ENCODE measurements at regions not wholly inside any gene's neighbourhood (a gene's known extent, or its start where the extent isn't known, plus 50 kb on each side); places are given as distances from the start of the nearest gene placed in this dataset.

- DNase-seq (ENCODE audit: low spot score), result no peak
Observed at GRCh38 chr15:97096303-97096835, 765.9 kb downstream of the NR2F2 start.

GRCh38 chr15:97099040-97099439 is 768.5 kb downstream of the NR2F2 start:
- no peak for DNase-seq (ENCODE audit: low spot score)

GRCh38 chr15:97101572-97101971 is 771.1 kb downstream of the NR2F2 start:
- DNase-seq (ENCODE audit: low spot score), result no peak

DNA sequence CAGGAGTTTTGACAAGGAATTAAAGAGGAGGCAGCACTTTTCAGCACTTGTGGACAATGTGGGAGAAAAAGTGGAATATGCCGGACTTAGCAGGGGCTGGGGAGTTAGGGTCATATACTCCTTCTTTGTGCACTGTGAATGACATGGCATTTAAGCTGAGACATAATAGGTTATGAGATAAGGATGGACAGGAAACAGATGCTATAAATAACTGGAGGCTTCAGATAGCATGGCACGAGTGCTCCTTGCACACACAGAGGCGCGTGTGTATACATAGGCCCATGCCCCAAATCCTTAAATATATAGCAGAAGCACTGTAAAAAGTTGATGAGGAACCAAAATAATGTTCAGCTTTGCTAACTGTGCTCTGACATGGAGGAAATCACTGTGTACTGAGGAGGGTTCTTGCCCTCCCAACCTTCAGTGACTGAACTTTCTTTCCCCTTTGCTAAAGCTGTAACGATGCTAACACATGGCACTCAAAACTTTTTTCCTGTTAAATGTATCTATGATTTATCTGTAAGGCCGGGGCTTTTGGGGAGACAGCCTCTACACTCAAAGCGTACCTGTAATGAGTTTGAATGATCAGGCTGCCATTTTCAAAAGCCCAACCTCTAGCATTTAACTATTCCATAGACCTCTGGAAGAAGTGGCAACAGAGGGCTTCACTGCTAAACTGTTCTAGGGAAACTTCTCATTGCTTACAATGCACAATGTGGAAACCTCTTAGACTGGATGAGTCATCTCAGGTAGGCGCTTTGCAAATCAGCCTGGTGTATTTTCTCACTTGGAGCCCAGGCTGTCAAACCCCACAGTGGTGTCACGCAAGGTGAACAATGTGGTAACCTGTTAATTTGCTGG is 784.6 kb downstream of the NR2F2 start:
- DNase-seq (ENCODE audit: low spot score), result no peak

DNA sequence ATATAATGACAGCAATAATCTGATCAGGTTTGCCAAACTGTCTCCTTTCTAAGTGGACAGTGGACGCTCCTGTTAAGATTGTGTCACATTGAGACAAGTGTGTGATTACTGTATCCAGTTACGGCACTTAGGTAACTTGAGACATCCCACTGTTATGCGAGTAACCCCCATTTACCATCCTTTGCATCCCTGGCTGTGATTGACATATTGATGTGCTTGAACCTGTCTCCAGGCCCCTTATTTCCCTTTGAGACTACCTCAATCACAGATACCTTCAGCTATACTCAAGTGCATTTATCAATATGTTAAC is 785.2 kb downstream of the NR2F2 start:
- no peak for DNase-seq (ENCODE audit: low spot score)

DNA sequence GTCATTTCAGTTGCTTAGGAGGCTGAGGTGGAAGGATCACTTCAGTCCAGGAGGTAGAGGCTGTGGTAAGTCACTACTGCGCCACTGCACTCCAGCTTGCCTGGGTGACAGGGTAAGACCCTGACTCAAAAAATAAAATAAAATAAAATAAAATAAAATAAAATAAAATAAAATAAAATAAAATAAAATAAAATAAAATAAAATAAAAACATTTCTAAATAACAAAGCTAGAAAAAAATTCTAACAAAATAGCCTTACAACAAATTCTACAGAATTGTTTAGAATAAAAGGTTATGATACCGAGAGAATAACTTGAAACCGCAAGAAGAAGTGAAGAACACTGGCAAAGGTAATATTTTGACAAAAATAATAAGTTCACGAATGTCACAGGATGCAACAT is 794.3 kb downstream of the NR2F2 start:
- DNase-seq (ENCODE audit: low spot score), result no peak

DNA sequence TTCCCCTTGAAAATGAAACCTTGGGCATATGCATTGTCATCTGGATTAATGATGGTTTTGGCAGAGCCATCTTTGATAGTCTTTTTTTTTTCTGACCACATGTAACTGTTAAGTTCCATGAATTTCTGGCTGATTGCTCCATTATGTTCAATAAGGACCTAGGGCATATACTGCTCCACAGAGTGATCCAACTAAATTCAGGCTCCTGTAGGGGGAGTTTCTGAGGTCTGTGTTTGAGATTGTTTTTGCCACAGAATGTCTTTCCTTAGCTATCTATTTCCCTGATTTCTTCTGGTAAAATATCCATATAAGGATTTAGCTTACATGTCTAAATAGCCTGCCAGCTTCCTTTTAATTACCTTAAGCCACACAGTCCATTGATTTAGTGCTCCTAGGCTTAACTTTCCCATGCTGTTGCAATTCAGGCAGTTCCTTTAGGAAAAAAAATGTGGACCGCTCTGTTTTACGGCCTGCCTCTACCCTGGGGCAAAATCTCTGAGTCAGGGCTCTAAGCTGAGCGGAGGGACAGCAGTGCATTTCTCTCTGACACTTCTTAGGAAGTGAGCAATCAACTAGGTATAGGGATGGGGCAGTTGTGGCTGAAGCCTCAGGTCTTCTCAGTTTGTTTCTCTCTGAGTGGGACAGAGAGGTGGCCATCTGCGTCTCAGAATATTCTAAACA is 796.2 kb downstream of the NR2F2 start:
- no peak for DNase-seq (ENCODE audit: low spot score)

DNA sequence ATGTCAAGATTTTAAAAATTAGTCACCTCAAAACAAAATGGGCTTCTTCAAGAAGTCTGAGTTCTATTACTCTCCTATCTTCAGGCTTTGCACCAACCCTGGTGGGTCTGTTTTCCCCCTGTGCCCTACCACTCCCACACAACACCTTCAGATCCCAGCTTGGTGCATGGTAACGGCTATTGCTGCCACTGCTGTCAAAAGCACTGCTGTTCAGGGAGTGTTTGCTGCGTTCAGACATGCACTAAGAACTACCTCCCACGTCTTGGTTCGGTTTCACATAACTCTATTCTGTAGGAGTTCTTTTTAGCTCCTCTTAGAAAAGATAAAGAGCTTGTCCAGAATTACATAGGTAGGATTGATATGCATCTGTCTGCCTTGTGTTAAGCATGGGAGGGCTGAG is 799.2 kb downstream of the NR2F2 start:
- no peak for DNase-seq (ENCODE audit: low spot score)

- DNase-seq (ENCODE audit: low spot score), result no peak
Observed at GRCh38 chr15:97140216-97140615, 809.7 kb downstream of the NR2F2 start.

- no peak for DNase-seq (ENCODE audit: low spot score)
Observed at GRCh38 chr15:97141360-97141759, 810.9 kb downstream of the NR2F2 start.

- DNase-seq (ENCODE audit: low spot score), result no peak
Observed at GRCh38 chr15:97141871-97142270, 811.4 kb downstream of the NR2F2 start.

DNA sequence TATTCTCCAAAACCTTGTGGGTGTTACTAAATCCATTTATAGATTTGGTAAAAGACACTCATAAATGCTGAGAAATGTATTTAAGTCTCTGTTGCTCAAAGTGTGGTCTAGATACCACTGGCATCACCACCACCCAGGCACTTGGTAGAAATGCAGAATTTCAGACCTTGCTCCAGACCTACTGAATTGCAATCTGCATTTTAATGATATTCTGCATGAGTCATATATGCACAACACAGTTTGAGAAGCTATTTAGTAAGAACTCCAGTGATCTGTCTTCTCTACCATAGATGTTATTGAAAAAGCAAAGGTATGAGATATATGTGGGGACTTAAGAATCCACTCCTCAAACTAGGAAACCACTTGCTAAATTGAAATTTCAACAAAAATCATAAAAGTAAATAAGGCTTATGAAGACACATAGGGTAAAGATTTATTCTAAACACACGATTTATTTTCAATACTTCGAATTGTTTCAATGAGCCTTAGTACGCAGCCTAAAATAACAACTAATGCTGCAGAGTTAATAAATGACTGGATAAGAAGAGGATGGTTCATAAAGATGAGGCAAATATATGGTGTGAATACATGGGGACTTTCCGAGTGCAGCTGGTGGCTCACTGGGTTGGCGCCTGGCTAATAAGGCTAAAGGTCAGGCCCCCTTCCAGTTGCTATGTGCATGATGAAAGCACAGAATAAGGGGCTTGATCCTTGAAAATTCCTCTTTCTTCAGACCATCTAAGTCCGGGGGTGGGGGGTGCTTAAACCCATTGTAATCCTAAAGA is 813.3 kb downstream of the NR2F2 start:
- no peak for DNase-seq (ENCODE audit: low spot score)

DNA sequence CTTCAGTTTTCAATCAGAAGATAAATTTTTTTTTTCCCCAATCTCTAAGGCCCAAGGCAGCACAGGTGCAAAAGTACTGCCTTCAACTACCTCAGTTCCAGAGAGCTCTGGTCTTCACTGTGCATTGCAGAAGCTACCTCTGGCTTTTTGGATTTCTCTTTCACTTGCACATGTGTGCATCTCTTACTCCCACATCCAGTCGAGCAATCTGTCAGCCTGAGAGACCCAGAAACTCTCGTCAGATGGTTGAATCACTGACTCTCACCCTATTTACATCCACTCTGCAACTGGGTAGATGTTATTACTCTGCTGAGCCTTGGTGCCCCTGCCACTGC is 813.8 kb downstream of the NR2F2 start:
- no peak for DNase-seq (ENCODE audit: low spot score)

DNA sequence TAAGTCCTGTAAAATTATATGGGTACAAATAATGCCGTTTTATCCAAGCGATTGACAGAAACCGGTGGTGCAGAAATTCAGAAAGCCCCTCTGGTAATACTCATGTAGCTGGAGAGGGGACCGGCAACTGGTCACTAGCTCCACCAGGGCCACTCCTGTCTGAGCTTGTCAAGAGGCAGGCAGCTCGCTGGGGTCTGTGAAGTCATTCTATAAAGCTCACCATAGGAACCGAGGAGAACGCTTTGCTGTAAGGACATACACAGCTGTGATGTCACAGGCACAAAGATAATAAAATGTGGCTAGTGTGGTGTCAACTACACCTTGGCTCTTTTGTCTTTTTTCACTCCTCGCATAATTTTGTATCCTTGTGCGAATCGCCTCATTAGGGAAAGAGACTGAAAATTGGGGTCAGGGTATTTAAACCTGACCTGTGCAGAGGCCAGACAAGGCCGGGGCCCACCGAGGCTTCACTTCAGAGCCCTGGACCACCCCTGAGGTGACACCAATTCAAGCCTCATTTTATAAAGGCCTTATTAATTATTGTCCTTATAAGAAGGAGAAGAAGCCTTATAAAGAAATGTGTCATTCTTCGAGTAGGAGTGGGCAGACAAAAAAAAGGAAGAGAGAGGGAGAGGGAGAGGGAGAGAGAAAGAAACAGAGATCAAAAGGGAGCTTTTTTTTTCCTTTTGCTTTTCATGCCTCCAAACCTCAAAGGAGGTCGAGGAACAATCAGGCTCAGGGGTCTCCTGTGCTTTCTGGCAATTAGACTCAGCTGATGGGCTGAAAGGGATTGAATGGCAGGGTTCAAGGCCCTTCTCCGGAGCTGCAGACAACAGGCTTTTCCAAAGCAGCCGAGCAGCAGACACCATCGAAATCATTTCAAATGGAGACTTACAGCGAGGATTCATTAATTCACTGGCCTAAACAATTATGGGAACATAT is 813.3 kb upstream of the ARRDC4 start:
- no peak for DNase-seq (ENCODE audit: low spot score)

- no peak for DNase-seq (ENCODE audit: low spot score)
Observed at GRCh38 chr15:97153356-97153965, 807.0 kb upstream of the ARRDC4 start.

GRCh38 chr15:97156739-97157265 is 803.7 kb upstream of the ARRDC4 start:
- no peak for DNase-seq (ENCODE audit: low spot score)

DNA sequence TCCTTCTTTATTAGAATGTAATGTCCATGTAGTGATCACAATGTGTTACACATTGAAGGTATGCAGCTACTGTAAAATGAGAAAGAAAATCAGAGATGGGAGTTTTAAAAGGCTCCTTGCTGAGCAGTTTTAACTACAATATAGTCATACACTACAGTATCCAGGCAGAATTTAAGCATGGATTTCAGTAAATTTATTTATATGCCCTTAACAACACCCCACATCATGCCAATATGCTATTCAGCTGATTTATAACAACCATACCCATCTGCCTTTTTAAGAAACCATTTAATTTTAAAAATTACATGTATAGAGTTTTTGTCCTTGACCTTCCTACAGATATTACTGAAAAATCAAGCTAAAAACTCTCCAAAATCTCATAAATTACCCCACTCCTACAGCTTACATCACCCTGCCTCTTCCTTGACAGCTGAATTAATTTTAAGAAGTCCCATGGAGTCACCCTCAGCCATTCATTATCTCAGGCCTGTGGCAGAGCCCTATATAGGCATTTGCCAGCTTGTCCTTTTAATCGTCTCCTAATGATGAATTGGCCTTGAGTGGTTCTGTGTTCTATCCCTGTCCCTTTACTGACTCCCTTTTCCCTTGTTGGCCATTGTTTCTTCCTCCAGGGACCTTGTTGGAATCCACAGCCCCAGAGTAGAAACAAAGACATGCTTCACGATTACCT is 797.6 kb upstream of the ARRDC4 start:
- no peak for DNase-seq (ENCODE audit: low spot score)

- no peak for DNase-seq (ENCODE audit: low spot score)
Observed at GRCh38 chr15:97165205-97165604, 795.3 kb upstream of the ARRDC4 start.

GRCh38 chr15:97168704-97169475 is 791.6 kb upstream of the ARRDC4 start:
- DNase-seq (ENCODE audit: low spot score), result no peak

DNA sequence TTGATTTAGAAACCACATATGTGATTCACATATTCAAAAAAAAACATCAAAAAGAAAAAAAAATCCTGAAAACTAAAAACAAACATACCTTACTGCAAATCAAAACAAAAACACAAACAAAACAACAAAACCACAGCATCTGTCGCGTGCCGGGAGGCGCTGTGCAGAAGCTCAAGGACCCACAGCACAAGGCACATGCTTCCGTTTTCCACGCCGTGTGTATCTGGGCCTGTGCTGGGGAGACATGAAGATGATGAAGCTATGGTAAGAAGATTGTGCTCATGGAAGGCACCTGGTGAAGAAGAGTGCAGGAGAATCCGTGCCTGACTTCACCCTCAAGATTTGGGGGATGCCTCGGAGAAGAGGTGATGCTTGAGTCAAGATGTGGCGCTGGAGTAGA is 788.9 kb upstream of the ARRDC4 start:
- DNase-seq (ENCODE audit: low spot score), result no peak

All from SW480 (cell line).